KMS-11 (cell line): ENCODE measurements at regions not wholly inside any gene's neighbourhood (a gene's known extent, or its start where the extent isn't known, plus 50 kb on each side); places are given as distances from the start of the nearest gene placed in this dataset.

Experiments
- H2AFZ ChIP-seq: fragments of 200-600 bp; sonication (generic); 2 replicates; pipeline ENCODE4 v1.6.1; 2016; ENCODE audit warnings: antibody characterized with exemption, mixed run types, low read depth
- H3K27ac ChIP-seq: fragments of 200-600 bp; sonication (generic); 2 replicates; pipeline ENCODE4 v1.6.1; 2016; ENCODE audit warnings: mild to moderate bottlenecking, mixed run types
- H3K27me3 ChIP-seq: fragments of 200-600 bp; sonication (generic); 2 replicates; pipeline ENCODE4 v1.6.1; 2017; ENCODE audit warnings: mild to moderate bottlenecking, low read depth, mixed run types, moderate library complexity; ENCODE audit not compliant: insufficient read depth
- H3K36me3 ChIP-seq: fragments of 200-600 bp; sonication (generic); 2 replicates; pipeline ENCODE4 v1.6.1; 2017; ENCODE audit warnings: mild to moderate bottlenecking, mixed run types; ENCODE audit not compliant: insufficient read depth
- H3K4me1 ChIP-seq: fragments of 200-600 bp; sonication (generic); 2 replicates; pipeline ENCODE4 v1.6.1; 2016; ENCODE audit warnings: mild to moderate bottlenecking, low read depth, mixed run types; ENCODE audit not compliant: poor library complexity, severe bottlenecking
- H3K4me2 ChIP-seq: fragments of 200-600 bp; sonication (generic); 2 replicates; pipeline ENCODE4 v1.7.0; 2016; ENCODE audit warnings: mild to moderate bottlenecking, mixed run types
- H3K4me3 ChIP-seq: fragments of 200-600 bp; sonication (generic); IDR thresholded peaks from 2 replicates; pipeline ENCODE4 v1.6.1; 2017; ENCODE audit warnings: low read depth, low read length, mixed read lengths; ENCODE audit not compliant: insufficient read depth
- H3K79me2 ChIP-seq: fragments of 200-600 bp; sonication (generic); 2 replicates; pipeline ENCODE4 v1.6.1; 2016; ENCODE audit warnings: low read depth, mixed run types; ENCODE audit not compliant: insufficient read depth
- H3K9ac ChIP-seq: fragments of 200-600 bp; sonication (generic); 2 replicates; pipeline ENCODE4 v1.6.1; 2016; ENCODE audit warnings: mild to moderate bottlenecking, mixed run types
- H4K20me1 ChIP-seq: fragments of 200-600 bp; sonication (generic); 2 replicates; pipeline ENCODE4 v1.6.1; 2016; ENCODE audit warnings: mild to moderate bottlenecking, mixed run types; ENCODE audit not compliant: insufficient read depth
- TF ChIP-seq, protein P1 (sequence below): fragments of 200-600 bp; sonication (generic); conservative IDR thresholded peaks from 2 replicates; pipeline ENCODE4 v1.6.1; 2017; ENCODE audit warnings: low read depth, mild to moderate bottlenecking, antibody characterized with exemption, low read length, moderate library complexity, mixed read lengths

DNA sequence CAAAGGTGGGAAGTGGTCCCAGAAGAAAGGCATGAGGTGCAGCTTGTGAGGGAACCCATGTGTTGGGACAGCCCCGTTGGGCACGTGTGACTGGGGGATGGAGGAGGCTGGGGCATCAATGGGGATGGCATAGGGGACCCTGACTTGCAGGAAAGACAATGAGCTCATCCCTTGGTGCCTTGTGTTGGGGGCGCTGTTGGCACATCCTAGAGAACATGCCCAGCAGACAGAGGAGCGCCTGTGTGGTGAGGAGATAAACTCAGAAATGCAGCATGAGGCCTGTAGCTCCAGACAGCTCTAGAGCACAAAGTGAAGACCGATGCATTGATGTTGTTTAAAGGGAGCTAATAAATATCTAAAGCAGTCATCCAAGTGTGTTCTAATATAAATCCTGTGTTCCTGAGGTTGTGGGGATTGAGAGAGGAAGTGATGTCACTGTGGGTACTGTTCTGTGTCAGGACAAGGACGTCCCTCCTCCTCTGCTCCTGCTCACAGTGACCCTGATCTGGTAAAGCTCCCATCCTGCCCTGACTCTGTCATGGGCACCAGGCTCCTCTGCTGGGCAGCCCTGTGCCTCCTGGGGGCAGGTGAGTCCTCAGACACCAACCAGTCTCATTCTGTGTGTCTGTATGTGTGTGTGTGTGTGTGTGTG lies 126.1 kb upstream of the PRSS58 start:
- TF ChIP-seq, protein P1, sequence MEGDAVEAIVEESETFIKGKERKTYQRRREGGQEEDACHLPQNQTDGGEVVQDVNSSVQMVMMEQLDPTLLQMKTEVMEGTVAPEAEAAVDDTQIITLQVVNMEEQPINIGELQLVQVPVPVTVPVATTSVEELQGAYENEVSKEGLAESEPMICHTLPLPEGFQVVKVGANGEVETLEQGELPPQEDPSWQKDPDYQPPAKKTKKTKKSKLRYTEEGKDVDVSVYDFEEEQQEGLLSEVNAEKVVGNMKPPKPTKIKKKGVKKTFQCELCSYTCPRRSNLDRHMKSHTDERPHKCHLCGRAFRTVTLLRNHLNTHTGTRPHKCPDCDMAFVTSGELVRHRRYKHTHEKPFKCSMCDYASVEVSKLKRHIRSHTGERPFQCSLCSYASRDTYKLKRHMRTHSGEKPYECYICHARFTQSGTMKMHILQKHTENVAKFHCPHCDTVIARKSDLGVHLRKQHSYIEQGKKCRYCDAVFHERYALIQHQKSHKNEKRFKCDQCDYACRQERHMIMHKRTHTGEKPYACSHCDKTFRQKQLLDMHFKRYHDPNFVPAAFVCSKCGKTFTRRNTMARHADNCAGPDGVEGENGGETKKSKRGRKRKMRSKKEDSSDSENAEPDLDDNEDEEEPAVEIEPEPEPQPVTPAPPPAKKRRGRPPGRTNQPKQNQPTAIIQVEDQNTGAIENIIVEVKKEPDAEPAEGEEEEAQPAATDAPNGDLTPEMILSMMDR = no peak
- H3K79me2 ChIP-seq = no peaks in the 10 kb centered on the region
- H3K4me1 ChIP-seq = no peaks in the 10 kb centered on the region
- H3K27ac ChIP-seq = no peak overlapping the region
- H2AFZ ChIP-seq = no peak overlapping the region
- no peaks in the 10 kb centered on the region for H4K20me1 ChIP-seq
- no peak overlapping the region for H3K9ac ChIP-seq
- no peak overlapping the region for H3K4me3 ChIP-seq
- no peak overlapping the region for H3K4me2 ChIP-seq
- no peaks in the 10 kb centered on the region for H3K36me3 ChIP-seq
- no peaks in the 10 kb centered on the region for H3K27me3 ChIP-seq

DNA sequence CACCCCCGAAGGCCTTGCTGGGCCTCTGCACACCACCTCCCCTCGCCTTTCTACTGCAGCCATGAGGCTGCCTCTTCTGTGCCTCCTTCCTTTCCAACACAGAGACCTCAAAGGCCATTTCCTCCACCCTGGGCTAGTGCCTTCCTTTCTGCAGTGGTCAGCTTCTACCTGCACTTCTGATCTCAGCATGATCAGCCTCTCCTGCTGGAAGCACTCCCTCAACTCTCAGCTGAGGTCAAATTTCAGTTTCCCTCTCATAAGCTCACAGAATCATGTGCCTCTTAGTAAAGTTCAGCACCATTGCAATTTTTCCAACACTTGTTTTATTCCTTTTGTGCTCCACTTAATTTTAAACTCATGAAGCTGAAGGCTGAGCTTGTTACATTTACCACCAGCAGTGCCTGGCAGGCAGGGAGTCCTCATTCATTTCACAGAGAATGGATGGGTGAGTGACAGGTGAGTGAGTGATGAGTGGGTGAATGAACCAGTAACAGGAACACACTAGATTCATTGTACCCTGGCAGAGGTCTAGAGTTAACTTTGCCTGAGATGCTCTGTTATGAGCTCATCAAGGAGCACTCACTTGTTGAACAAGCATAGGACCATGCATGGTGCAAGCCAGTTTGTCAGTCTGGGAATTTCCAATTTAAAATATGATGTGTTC lies 124.0 kb upstream of the PRSS58 start:
- Histone ChIP-seq H3K79me2 (no peaks in the 10 kb centered on the region), H3K4me1 (no peaks in the 10 kb centered on the region), H3K27me3 (no peaks in the 10 kb centered on the region), H2AFZ (no peak overlapping the region), H3K36me3 (no peaks in the 10 kb centered on the region), H3K4me2 (no peak overlapping the region), H4K20me1 (no peaks in the 10 kb centered on the region), H3K4me3 (no peak overlapping the region), H3K9ac (no peak overlapping the region), H3K27ac (no peak overlapping the region)
- TF ChIP-seq, protein P1 = no peak

DNA sequence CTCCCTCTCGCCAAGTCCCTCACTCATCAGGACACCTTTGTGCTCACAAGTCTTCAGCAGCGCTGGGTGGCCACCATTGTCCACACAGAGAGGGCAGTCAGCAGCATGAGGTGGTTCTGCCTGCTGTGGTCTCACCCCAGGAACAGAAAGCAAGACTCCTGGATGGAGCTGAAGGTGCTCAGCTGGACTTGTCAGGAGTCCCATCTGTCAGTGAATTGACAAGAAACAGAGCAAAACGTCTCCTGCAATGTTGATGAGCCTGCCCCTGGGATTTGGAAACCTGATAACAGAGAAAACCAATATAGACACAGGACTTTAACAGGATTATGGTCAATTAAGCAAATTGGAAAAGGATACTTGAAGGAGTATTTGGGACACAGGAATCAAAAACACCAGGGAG lies 122.2 kb upstream of the PRSS58 start:
- Histone ChIP-seq H3K79me2 (no peaks in the 10 kb centered on the region), H3K4me3 (no peak overlapping the region), H3K4me1 (no peaks in the 10 kb centered on the region), H4K20me1 (no peaks in the 10 kb centered on the region), H2AFZ (no peak overlapping the region), H3K4me2 (no peak overlapping the region), H3K36me3 (no peaks in the 10 kb centered on the region), H3K27me3 (no peaks in the 10 kb centered on the region), H3K9ac (no peak overlapping the region), H3K27ac (no peak overlapping the region)
- TF ChIP-seq, protein P1 = no peak

DNA sequence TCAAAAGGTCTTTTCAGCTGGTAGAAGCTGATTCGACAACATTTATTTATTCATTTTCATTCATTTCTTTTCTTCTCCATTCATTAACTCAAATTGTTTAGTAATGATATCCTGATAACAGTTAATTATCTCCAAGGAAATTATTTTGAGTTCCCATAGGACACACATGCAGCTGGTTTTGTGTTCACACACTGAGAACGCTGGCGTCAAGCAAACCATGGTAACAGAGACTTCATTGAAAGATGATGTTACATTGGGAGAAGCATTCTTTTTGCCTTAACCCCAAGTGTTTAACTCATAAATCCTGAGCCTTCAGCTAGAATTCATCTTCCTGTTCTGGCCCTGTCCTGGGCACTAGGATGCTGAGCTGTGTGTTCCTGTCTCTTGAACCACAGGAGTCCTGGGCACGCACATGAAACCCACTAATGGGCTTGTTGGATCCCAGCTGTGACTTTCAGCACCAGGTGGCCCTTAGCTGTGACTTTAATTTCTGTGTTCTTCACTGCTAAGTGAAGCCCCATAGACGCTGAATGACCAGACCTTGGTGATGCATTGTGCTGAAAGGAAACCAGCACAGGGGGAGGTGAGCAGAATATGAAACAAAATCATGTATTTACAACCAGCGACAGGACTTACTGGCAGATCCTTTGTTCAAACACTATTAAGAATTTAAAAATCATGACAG lies 121.5 kb upstream of the PRSS58 start:
- H3K4me3 ChIP-seq = no peak overlapping the region
- H3K27ac ChIP-seq = no peak overlapping the region
- no peaks in the 10 kb centered on the region for H4K20me1 ChIP-seq
- H2AFZ ChIP-seq = no peak overlapping the region
- no peaks in the 10 kb centered on the region for H3K79me2 ChIP-seq
- no peaks in the 10 kb centered on the region for H3K36me3 ChIP-seq
- H3K9ac ChIP-seq = no peak overlapping the region
- no peak overlapping the region for H3K4me2 ChIP-seq
- no peaks in the 10 kb centered on the region for H3K27me3 ChIP-seq
- no peaks in the 10 kb centered on the region for H3K4me1 ChIP-seq
- TF ChIP-seq, protein P1 = no peak
